Heart right ventricle (tissue), 16 donors: ENCODE measurements at regions not wholly inside any gene's neighbourhood (a gene's known extent, or its start where the extent isn't known, plus 50 kb on each side); places are given as distances from the start of the nearest gene placed in this dataset.
A peak's percentile ranks its signal among the peaks of the same experiment; 100 is the strongest.

Experiments used
- ATAC-seq, 8 donors: fragments of 200-7000 bp; cut with Tn5 transposase; one replicate each; pipeline ENCODE4 v1.9.1; 2020; ENCODE audit warnings: mild to moderate bottlenecking in 8 of 8, moderate library complexity in 8 of 8, moderate number of reproducible peaks in 1 of 8
- DNase-seq, 2 donors: peaks; one replicate each; pipeline ENCODE4 v3.0.0-alpha.2; 2020
- H3K27ac ChIP-seq, 10 donors: fragments of 200-600 bp; sonication (generic) in 2 of 10; one replicate each; pipeline versions ENCODE4 v1.5.0 to v1.8.0; 2020 to 2022; ENCODE audit warnings: mild to moderate bottlenecking in 3 of 10
- H3K27me3 ChIP-seq, 7 donors: fragments of 200-600 bp; one replicate each; pipeline ENCODE4 v1.8.0; 2021 to 2022; ENCODE audit warnings: mild to moderate bottlenecking in 2 of 7
- H3K36me3 ChIP-seq, 9 donors: fragments of 200-600 bp; sonication (generic) in 1 of 9; one replicate each; pipeline versions ENCODE4 v1.5.0 to v1.8.0; 2020 to 2022; ENCODE audit warnings: mild to moderate bottlenecking in 2 of 9
- H3K4me1 ChIP-seq, 9 donors: fragments of 200-600 bp; sonication (generic) in 1 of 9; one replicate each; pipeline versions ENCODE4 v1.5.0 to v1.8.0; 2020 to 2022; ENCODE audit warnings: mild to moderate bottlenecking in 4 of 9
- H3K4me3 ChIP-seq, 10 donors: fragments of 200-600 bp; sonication (generic) in 2 of 10; one replicate each; pipeline versions ENCODE4 v1.5.0 to v1.8.0; 2020 to 2022; ENCODE audit warnings: mild to moderate bottlenecking in 7 of 10, moderate library complexity in 2 of 10
- H3K9me3 ChIP-seq, 11 donors: fragments of 200-600 bp in 10 of 11; sonication (generic) in 2 of 11; one replicate each; pipeline versions ENCODE4 v1.5.0 to v1.8.0; 2013 to 2022; ENCODE audit warnings: mild to moderate bottlenecking in 2 of 11, control low read depth in 1 of 11, moderate library complexity in 1 of 11
- CTCF ChIP-seq, 9 donors: fragments of 200-600 bp; sonication (generic) in 2 of 9; IDR thresholded peaks; one replicate each; pipeline versions ENCODE4 v1.5.0 to v1.8.0; 2021 to 2022; ENCODE audit warnings: antibody characterized with exemption in 9 of 9, mild to moderate bottlenecking in 5 of 9, moderate library complexity in 1 of 9
- WGBS, 2 donors: extraction: QIAGEN DNeasy Blood & Tissue Kit; methylation state at CpG; one replicate each; pipeline ENCODE4 v1.1.7; 2013; ENCODE audit warnings: inconsistent platforms in 1 of 2; 5-methylcytosine and 5-hydroxymethylcytosine counted together
- intact Hi-C, 10 donors: fragments of 100-400 bp; cut with DNase I; formaldehyde crosslinking; loops; one replicate each; pipeline versions ENCODE4 v1.11.1 to v1.14.2; 2022
- donor health status: Arrhythmogenic right ventricular cardiomyopathy.
- donor health status: ischemic (EF 13 %, LVEDD 7.1; RV severe dilation, severe dysfunction).
- donor health status: healthy with polysubstance abuse.
- donor health status: DM: no; HTN: yes; CAD: no.
- donor health status: DM: no; HTN: no; CAD: no.
- donor health status: ischemic (EF 25% LVEDD 6.9; RV normal size, moderate dysfunction).
- donor health status: ischemic (EF 25% LVEDD 5.7; RV mildly dilated, moderate dysfunction).
- donor health status: healthy.
- donor health status: DM: yes; HTN: yes; CAD: no.
- donor health status: Ischemic cardiomyopathy.
- donor health status: ischemic (EF 35%, LVEDD 5.7; RV mildly dilated, moderate dysfunction).
- donor health status: nonischemic (EF 11% LVEDD 7.7; RV severe dilation, severe dysfunction).
- donor health status: DM: yes; HTN: yes; CAD: no.
- donor health status: PGD.
- donor health status: ischemic (EF 29% LVEDD 5.4; RV normal size, mild dysfunction).
- donor health status: nonischemic (EF 23%, LVEDD 6.1; RV moderate dilation, normal function).

DNA sequence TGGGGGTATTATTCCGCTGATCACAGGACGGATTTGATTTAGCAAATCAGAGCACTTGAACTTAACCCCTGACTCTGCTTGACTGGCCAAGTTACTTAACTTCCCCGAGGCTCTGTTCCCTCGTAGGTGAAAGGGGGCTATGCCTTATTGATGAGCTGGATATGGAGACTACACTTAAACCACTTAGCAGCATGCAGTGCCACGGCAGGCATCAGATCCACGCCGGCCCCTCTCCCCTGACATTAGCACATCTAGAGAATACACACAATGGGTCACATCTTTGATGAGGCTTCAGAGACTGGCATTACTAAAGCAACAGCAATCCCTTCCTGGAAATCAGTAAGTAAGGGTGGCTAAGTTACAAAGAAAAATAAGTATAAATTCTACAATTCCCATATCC is 71.0 kb downstream of the ABCC12 start:
- H3K27ac ChIP-seq, result no peak overlapping the region
- 81 to 89% methylated on average over 7 of the region's 7 CpGs for WGBS, 2 donors
- H3K4me3 ChIP-seq, result no peak overlapping the region
- no peaks in the 10 kb centered on the region for H3K36me3 ChIP-seq
- peaks cover 0 to 4% (median 0%) of the 10 kb centered on the region in 7 donors for H3K27me3 ChIP-seq
- DNase-seq (no peak), ATAC-seq (no peak)
- peaks cover 0 to 34% (median 22%) of the 10 kb centered on the region in 9 donors for H3K4me1 ChIP-seq
- intact Hi-C loops, result no loop called here
- H3K9me3 ChIP-seq, result no peaks in the 10 kb centered on the region
- no peak for TF ChIP-seq CTCF (IDR thresholded peaks at IDR 0.05)

GRCh38 chr16:48082516-48082915 is 73.3 kb downstream of the ABCC12 start:
- peak in 7 of 8 donors; percentile 25 to 82 (median 59) for ATAC-seq
- intact Hi-C loops, result no loop called here
- TF ChIP-seq CTCF (IDR thresholded peaks at IDR 0.05), result no peak
- no peaks in the 10 kb centered on the region for H3K36me3 ChIP-seq
- 49 to 55% methylated on average over 6 of the region's 6 CpGs for WGBS, 2 donors
- peak in 1 of 2 donors; percentile 26 for DNase-seq
- peaks cover 0 to 24% (median 15%) of the 10 kb centered on the region in 9 donors for H3K4me1 ChIP-seq
- H3K9me3 ChIP-seq, result no peaks in the 10 kb centered on the region
- H3K27ac ChIP-seq, result peak overlapping the region in 2 of 10 donors; percentile 15 to 26
- H3K27me3 ChIP-seq, result peaks cover 0 to 4% (median 0%) of the 10 kb centered on the region in 7 donors
- no peak overlapping the region for H3K4me3 ChIP-seq

DNA sequence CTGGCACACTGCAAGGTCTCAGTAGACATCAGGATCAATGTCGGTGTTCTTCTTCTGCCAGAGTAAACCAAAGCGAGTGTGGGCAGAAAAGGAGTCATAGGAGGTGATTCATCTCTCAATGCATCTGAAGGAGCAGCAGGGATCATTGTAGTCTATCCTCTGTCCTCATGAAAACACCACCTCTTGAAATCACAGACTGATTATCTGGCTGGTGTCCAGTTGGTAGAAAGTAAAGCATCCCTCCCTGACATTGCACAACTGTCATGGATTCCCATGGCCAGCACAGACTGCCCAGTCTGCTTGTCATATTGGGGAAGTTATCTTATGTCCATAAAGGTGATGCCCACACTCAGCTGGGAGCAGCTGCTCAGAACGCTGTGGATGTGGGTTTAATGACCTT is 74.1 kb downstream of the ABCC12 start:
- H3K4me1 ChIP-seq, result peaks cover 0 to 15% (median 6%) of the 10 kb centered on the region in 9 donors
- DNase-seq (no peak), ATAC-seq (peak in 1 of 8 donors; percentile 41)
- no peaks in the 10 kb centered on the region for H3K9me3 ChIP-seq
- intact Hi-C loops, result no loop called here
- no peak for TF ChIP-seq CTCF (IDR thresholded peaks at IDR 0.05)
- peaks cover 0 to 4% (median 0%) of the 10 kb centered on the region in 7 donors for H3K27me3 ChIP-seq
- no peak overlapping the region for H3K4me3 ChIP-seq
- H3K27ac ChIP-seq, result no peak overlapping the region
- 77 to 78% methylated on average over 3 of the region's 3 CpGs for WGBS, 2 donors
- H3K36me3 ChIP-seq, result no peaks in the 10 kb centered on the region

DNA sequence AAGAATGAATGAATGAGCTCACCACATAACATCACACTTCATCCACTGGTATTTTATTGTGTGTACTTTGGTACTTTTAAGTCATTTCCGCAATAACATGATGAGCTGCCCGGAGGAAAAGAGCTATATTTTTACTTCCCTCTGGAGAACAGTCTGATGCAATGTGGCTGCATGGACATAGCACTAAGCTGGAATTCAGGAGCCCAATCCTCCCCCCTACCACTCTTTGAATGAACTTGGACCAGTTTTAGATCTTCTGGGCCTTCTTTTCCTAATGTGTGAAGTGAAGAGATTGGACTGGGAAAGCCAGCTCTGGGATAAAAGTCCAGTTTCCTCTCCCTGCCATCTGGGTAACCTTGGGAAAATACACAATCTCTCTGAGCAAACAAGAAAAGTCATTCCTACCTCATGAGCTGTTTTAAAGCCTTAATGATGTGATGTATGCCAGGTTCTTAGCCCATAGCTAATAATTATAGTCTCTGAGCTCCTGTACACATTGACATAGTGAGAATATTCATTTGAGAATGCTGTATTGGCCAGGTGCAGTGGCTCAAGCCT is 79.3 kb downstream of the ABCC12 start:
- Histone ChIP-seq H3K9me3 (no peaks in the 10 kb centered on the region), H3K4me3 (no peak overlapping the region), H3K4me1 (no peaks in the 10 kb centered on the region), H3K27me3 (no peaks in the 10 kb centered on the region), H3K27ac (no peak overlapping the region), H3K36me3 (no peaks in the 10 kb centered on the region)
- intact Hi-C loops, result no loop called here
- ATAC-seq (peak in 2 of 8 donors; percentile 38 to 42), DNase-seq (no peak)
- WGBS, 2 donors, result 82 to 83% methylated on average over 2 of the region's 2 CpGs
- TF ChIP-seq CTCF (IDR thresholded peaks at IDR 0.05), result no peak
